ENCODE measurements at regions not wholly inside any gene's neighbourhood (a gene's known extent, or its start where the extent isn't known, plus 50 kb on each side); places are given as distances from the start of the nearest gene placed in this dataset.

GRCh38 chr4:140252742-140253555, 99.0 kb upstream of the MAML3 start:
- TF ChIP-seq CTCF (IDR thresholded peaks at IDR 0.05; ENCODE audit: low read depth, low read length, poor library complexity, severe bottlenecking): peak; percentile 90
- TF ChIP-seq EZH2phosphoT487 (IDR thresholded peaks at IDR 0.05; ENCODE audit: borderline replicate concordance, low read length): no peak

Data from DOHH2 (cell line).